Endothelial cell (in vitro differentiated cells): ENCODE measurements at regions not wholly inside any gene's neighbourhood (a gene's known extent, or its start where the extent isn't known, plus 50 kb on each side); places are given as distances from the start of the nearest gene placed in this dataset.

Experiments used
- DNase-seq: peaks from one replicate; pipeline ENCODE4 v3.0.0; 2021; ENCODE audit warnings: low spot score
- H3K27ac Mint-ChIP-seq: one replicate; pipeline ENCODE4 v1.8.0; 2021; ENCODE audit warnings: mixed read lengths, inconsistent platforms; ENCODE audit not compliant: unreplicated experiment
- H3K27me3 Mint-ChIP-seq: one replicate; pipeline ENCODE4 v1.8.0; 2021; ENCODE audit warnings: mild to moderate bottlenecking, moderate library complexity, mixed read lengths, inconsistent platforms; ENCODE audit not compliant: unreplicated experiment
- H3K36me3 Mint-ChIP-seq: one replicate; pipeline ENCODE4 v1.8.0; 2021; ENCODE audit warnings: mild to moderate bottlenecking, low read depth, mixed read lengths, inconsistent platforms; ENCODE audit not compliant: unreplicated experiment
- H3K4me1 Mint-ChIP-seq: one replicate; pipeline ENCODE4 v1.8.0; 2021; ENCODE audit warnings: mild to moderate bottlenecking, mixed read lengths, inconsistent platforms; ENCODE audit not compliant: unreplicated experiment
- H3K4me3 Mint-ChIP-seq: one replicate; pipeline ENCODE4 v1.8.0; 2021; ENCODE audit warnings: mild to moderate bottlenecking, mixed read lengths, inconsistent platforms; ENCODE audit not compliant: unreplicated experiment
- H3K9me3 Mint-ChIP-seq: one replicate; pipeline ENCODE4 v1.8.0; 2021; ENCODE audit warnings: mixed read lengths, inconsistent platforms; ENCODE audit not compliant: unreplicated experiment
- TF ChIP-seq, protein P1 (sequence below): fragments of 200-600 bp; sonication (generic); IDR thresholded peaks from one replicate; pipeline ENCODE4 v1.5.0; 2021; ENCODE audit warnings: antibody characterized with exemption; ENCODE audit not compliant: unreplicated experiment

DNA sequence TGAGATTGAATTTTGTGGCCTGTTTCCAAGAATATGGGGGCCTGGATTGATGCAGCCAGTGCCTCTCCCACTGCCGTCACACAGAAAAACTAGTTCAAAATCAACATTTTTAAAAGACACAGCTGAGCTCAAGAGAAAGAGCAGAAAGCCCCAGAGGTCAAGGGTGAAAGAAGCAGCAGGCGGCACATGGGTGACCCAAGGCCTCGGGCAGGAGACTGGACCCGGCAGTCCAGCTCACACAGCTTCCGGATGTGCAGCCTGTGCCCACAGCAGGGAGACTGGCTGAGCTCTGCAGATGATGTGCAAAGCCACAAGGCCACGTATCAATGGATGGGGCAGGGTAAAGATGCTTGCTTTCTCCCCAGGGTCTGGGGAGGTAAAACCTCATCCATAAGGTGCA, 50.4 kb upstream of the RNF32 start:
- H3K27me3 Mint-ChIP-seq, result peaks cover 1% of the 10 kb centered on the region
- H3K9me3 Mint-ChIP-seq, result peaks cover 4% of the 10 kb centered on the region
- TF ChIP-seq, protein P1, sequence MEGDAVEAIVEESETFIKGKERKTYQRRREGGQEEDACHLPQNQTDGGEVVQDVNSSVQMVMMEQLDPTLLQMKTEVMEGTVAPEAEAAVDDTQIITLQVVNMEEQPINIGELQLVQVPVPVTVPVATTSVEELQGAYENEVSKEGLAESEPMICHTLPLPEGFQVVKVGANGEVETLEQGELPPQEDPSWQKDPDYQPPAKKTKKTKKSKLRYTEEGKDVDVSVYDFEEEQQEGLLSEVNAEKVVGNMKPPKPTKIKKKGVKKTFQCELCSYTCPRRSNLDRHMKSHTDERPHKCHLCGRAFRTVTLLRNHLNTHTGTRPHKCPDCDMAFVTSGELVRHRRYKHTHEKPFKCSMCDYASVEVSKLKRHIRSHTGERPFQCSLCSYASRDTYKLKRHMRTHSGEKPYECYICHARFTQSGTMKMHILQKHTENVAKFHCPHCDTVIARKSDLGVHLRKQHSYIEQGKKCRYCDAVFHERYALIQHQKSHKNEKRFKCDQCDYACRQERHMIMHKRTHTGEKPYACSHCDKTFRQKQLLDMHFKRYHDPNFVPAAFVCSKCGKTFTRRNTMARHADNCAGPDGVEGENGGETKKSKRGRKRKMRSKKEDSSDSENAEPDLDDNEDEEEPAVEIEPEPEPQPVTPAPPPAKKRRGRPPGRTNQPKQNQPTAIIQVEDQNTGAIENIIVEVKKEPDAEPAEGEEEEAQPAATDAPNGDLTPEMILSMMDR, result no peak
- H3K36me3 Mint-ChIP-seq, result peaks cover 4% of the 10 kb centered on the region
- H3K27ac Mint-ChIP-seq, result no peak overlapping the region
- no peak for DNase-seq
- H3K4me3 Mint-ChIP-seq, result no peak overlapping the region
- H3K4me1 Mint-ChIP-seq, result no peaks in the 10 kb centered on the region

DNA sequence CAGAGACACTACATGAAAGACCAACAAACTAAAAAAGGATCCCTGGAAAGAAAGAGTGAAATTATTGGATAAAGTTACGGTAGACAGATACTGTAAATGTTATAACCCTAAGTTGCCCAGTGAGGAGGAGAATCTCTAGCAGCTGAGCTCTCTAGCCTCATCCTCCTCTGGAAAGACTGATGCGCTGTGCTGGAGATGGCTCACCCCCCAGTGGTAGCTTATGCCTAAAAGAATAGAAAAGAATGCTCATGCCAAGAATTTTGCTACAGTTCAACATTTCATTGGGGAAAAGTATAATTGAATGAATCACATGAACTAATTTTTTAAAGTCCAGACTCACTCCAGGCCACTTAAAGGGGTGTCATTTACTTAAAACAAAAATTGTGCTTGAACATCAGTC, 50.8 kb upstream of the RNF32 start:
- Mint-ChIP-seq H3K27me3 (peaks cover 1% of the 10 kb centered on the region), H3K4me1 (no peaks in the 10 kb centered on the region), H3K4me3 (no peak overlapping the region), H3K9me3 (peaks cover 4% of the 10 kb centered on the region), H3K27ac (no peak overlapping the region), H3K36me3 (peaks cover 4% of the 10 kb centered on the region)
- DNase-seq, result no peak
- TF ChIP-seq, protein P1, result no peak

DNA sequence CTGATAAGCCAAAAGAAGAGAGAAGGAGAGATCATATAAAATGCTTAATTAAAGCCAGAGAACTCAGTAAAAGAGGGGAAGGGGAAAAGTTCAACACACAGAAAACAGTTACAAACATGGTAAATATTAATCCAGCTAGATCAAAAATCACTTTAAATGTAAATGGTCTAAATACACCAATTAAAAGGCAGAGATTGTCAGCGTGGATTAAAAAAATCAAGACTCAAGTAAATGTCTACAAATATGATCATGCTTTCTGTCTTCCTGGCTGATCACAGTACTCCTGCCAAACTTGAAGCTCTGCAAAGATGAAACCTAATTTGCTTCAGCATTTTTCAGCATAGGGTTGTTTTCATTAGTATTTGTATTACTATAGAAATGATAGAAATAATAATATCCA, 54.6 kb upstream of the RNF32 start:
- H3K4me3 Mint-ChIP-seq, result peak overlapping the region; percentile 42
- no peaks in the 10 kb centered on the region for H3K36me3 Mint-ChIP-seq
- DNase-seq, result no peak
- TF ChIP-seq, protein P1, result no peak
- H3K4me1 Mint-ChIP-seq, result no peaks in the 10 kb centered on the region
- H3K9me3 Mint-ChIP-seq, result peaks cover 4% of the 10 kb centered on the region
- no peak overlapping the region for H3K27ac Mint-ChIP-seq
- peaks cover 1% of the 10 kb centered on the region for H3K27me3 Mint-ChIP-seq

DNA sequence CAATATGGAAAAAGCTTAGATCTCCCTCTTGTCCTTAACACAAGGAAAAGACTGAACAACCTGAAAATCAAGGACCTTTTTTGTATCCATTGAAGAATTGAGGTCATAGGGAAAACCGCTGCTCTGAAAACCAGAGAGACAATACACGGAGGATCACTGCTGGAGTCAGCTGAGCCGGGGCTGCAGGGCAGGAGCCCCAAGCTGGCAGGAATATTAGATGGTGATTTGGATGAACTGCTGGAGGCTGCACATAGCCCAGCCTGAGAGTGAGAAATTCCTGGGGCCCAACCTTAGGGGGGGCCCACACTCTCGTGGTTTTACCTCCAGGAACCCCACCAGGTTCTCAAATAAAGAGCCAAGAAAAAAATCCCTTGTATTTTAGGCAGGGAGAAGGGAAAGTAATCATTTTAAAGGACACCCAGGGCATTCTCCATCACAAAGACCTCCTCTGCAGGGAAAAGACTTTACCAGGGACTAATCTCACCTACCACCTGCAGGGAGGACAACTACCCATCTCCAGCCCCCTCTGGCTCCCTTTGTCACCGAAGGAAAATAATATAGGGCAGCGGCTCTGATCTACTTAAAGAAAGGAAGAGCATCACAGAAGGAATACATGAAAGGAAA, 55.4 kb upstream of the RNF32 start:
- H3K9me3 Mint-ChIP-seq, result peaks cover 4% of the 10 kb centered on the region
- H3K4me3 Mint-ChIP-seq, result no peak overlapping the region
- DNase-seq, result no peak
- H3K36me3 Mint-ChIP-seq, result no peaks in the 10 kb centered on the region
- H3K27ac Mint-ChIP-seq, result no peak overlapping the region
- H3K27me3 Mint-ChIP-seq, result peaks cover under 1% of the 10 kb centered on the region
- TF ChIP-seq, protein P1, result no peak
- no peaks in the 10 kb centered on the region for H3K4me1 Mint-ChIP-seq

DNA sequence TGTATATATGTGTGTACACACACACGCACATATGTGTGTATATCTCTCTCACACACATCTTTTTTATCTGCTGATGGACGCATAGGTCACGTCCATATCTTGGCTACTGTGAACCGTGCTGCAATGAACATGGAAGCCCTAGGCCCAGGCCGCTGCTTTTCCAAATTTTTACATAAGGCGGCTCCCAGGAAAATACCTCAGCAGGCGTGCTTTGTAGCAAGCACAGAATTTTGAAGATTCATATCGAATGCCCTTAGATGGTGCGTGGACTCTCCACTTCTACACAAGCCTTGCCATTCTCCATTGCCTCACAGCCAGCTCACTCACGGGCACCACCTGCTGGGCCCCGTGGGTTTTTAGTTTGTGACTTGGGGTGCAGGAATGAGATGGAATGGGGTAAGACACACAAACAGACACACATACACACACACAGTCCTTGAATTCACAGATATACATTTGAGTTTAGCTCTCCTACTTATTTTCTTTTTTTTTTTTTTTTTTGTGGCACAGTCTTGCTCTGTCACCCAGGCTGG, 57.9 kb upstream of the RNF32 start:
- no peak for DNase-seq
- Mint-ChIP-seq H3K4me3 (no peak overlapping the region), H3K9me3 (peaks cover 4% of the 10 kb centered on the region), H3K36me3 (no peaks in the 10 kb centered on the region), H3K27ac (no peak overlapping the region), H3K4me1 (peaks cover 5% of the 10 kb centered on the region), H3K27me3 (peaks cover 1% of the 10 kb centered on the region)
- TF ChIP-seq, protein P1, result no peak
